ENCODE measurements at regions not wholly inside any gene's neighbourhood (a gene's known extent, or its start where the extent isn't known, plus 50 kb on each side); places are given as distances from the start of the nearest gene placed in this dataset.

- TF ChIP-seq CTCF (IDR thresholded peaks at IDR 0.05) = no peak
- TF ChIP-seq POLR2A (IDR thresholded peaks at IDR 0.05) = no peak
Observed at GRCh38 chr10:93143281-93143680, 69.6 kb downstream of the CYP26A1 start.
